Upper lobe of left lung (tissue), 6 donors: ENCODE measurements at regions not wholly inside any gene's neighbourhood (a gene's known extent, or its start where the extent isn't known, plus 50 kb on each side); places are given as distances from the start of the nearest gene placed in this dataset.
A peak's percentile ranks its signal among the peaks of the same experiment; 100 is the strongest.

Source experiments
- ATAC-seq, 2 donors: fragments of 200-7000 bp; cut with Tn5 transposase; one replicate each; pipeline ENCODE4 v1.9.1; 2022; ENCODE audit warnings: mild to moderate bottlenecking in 2 of 2, moderate library complexity in 2 of 2; ENCODE audit not compliant: low FRiP score in 2 of 2
- DNase-seq, 2 donors: peaks; one replicate each; pipeline ENCODE4 v3.0.0-alpha.2; 2019 to 2020
- H3K27ac ChIP-seq, 4 donors: fragments of 200-600 bp; sonication (generic); one replicate each; pipeline ENCODE4 v1.5.1; 2016 to 2019
- H3K27me3 ChIP-seq, 4 donors: fragments of 200-600 bp; sonication (generic); one replicate each; pipeline ENCODE4 v1.5.1; 2017 to 2019
- H3K36me3 ChIP-seq, 4 donors: fragments of 200-600 bp; sonication (generic); one replicate each; pipeline ENCODE4 v1.5.1; 2016 to 2019
- H3K4me1 ChIP-seq, 4 donors: fragments of 200-600 bp; sonication (generic); one replicate each; pipeline ENCODE4 v1.5.1; 2018 to 2019
- H3K4me3 ChIP-seq, 4 donors: fragments of 200-600 bp; sonication (generic); one replicate each; pipeline ENCODE4 v1.5.1; 2017 to 2019; ENCODE audit warnings: mild to moderate bottlenecking in 2 of 4, moderate library complexity in 1 of 4
- H3K9me3 ChIP-seq, 4 donors: fragments of 200-600 bp; sonication (generic); one replicate each; pipeline ENCODE4 v1.5.1; 2018 to 2019
- CTCF ChIP-seq, 6 experiments: fragments of 450-650 bp in 4 of 6; fragments of 200-600 bp in 2 of 6; sonication (generic) in 2 of 6; IDR thresholded peaks; one replicate each; pipeline ENCODE4 v1.5.1; 2016 to 2019; ENCODE audit warnings: antibody characterized with exemption in 6 of 6
- EP300 ChIP-seq, 4 donors: sonication (generic); formaldehyde crosslinking; IDR thresholded peaks; one replicate each; pipeline ENCODE4 v1.5.1; 2017; ENCODE audit warnings: antibody characterized with exemption in 4 of 4, control low read depth in 2 of 4
- POLR2A ChIP-seq, 4 donors: fragments of 450-650 bp; IDR thresholded peaks; one replicate each; pipeline ENCODE4 v1.5.1; 2016 to 2017; ENCODE audit warnings: antibody characterized with exemption in 4 of 4, mild to moderate bottlenecking in 2 of 4
- POLR2AphosphoS5 ChIP-seq, 2 donors: sonication (generic); formaldehyde crosslinking; IDR thresholded peaks; one replicate each; pipeline ENCODE4 v1.5.1; 2017; ENCODE audit warnings: antibody characterized with exemption in 2 of 2
- WGBS, 2 donors: methylation state at CpG; one replicate each; pipeline ENCODE4 v1.1.5; 2017 to 2018; 5-methylcytosine and 5-hydroxymethylcytosine counted together
- donor health status: DM: no; HTN: no; CAD: no; lungs with moderate emphysema.
- donor health status: DM: no; HTN: yes; CAD: no; lungs with severe emphysema.

- no peaks in the 10 kb centered on the region for H3K36me3 ChIP-seq
- ATAC-seq (peak; percentile 70 to 86), DNase-seq (peak in 1 of 2 donors; percentile 32)
- H3K9me3 ChIP-seq, result no peaks in the 10 kb centered on the region
- TF ChIP-seq CTCF (IDR thresholded peaks at IDR 0.05) (peak; percentile 48 to 80 (median 76)), POLR2AphosphoS5 (IDR thresholded peaks at IDR 0.05) (no peak)
- no peak overlapping the region for H3K4me3 ChIP-seq
- H3K4me1 ChIP-seq, result peaks cover 0 to 8% (median 4%) of the 10 kb centered on the region in 4 donors
- H3K27me3 ChIP-seq, result no peaks in the 10 kb centered on the region
- WGBS, 2 donors, result 24 to 30% methylated on average over 13 of the region's 13 CpGs
- H3K27ac ChIP-seq, result peak overlapping the region in 3 of 4 donors; percentile 7 to 10 (median 9)
Observed at GRCh38 chr13:97855570-97856303, 97.7 kb upstream of the IPO5 start.

- Histone ChIP-seq H3K36me3 (no peaks in the 10 kb centered on the region), H3K27me3 (no peaks in the 10 kb centered on the region), H3K4me3 (no peak overlapping the region), H3K4me1 (peaks cover 0 to 8% (median 4%) of the 10 kb centered on the region in 4 donors), H3K27ac (no peak overlapping the region), H3K9me3 (no peaks in the 10 kb centered on the region)
- ATAC-seq (peak in 1 of 2 donors; percentile 23), DNase-seq (no peak)
- TF ChIP-seq POLR2AphosphoS5 (IDR thresholded peaks at IDR 0.05) (no peak), CTCF (IDR thresholded peaks at IDR 0.05) (no peak), EP300 (IDR thresholded peaks at IDR 0.05) (no peak), POLR2A (IDR thresholded peaks at IDR 0.05) (no peak)
- 86 to 87% methylated on average over 4 of the region's 4 CpGs for WGBS, 2 donors
Observed at GRCh38 chr13:97856304-97856675, 97.2 kb upstream of the IPO5 start.

- no peak for ATAC-seq
- Histone ChIP-seq H3K27me3 (no peaks in the 10 kb centered on the region), H3K9me3 (no peaks in the 10 kb centered on the region), H3K27ac (no peak overlapping the region), H3K4me1 (peaks cover 0 to 8% (median 4%) of the 10 kb centered on the region in 4 donors), H3K36me3 (no peaks in the 10 kb centered on the region), H3K4me3 (no peak overlapping the region)
- no peak for DNase-seq
- WGBS, 2 donors, result 80 to 84% methylated on average over 2 of the region's 2 CpGs
- TF ChIP-seq EP300 (IDR thresholded peaks at IDR 0.05), result no peak
- no peak for TF ChIP-seq POLR2AphosphoS5 (IDR thresholded peaks at IDR 0.05)
- no peak for TF ChIP-seq POLR2A (IDR thresholded peaks at IDR 0.05)
- no peak for TF ChIP-seq CTCF (IDR thresholded peaks at IDR 0.05)
Observed at GRCh38 chr13:97858161-97858560, 95.3 kb upstream of the IPO5 start.

GRCh38 chr13:97866346-97866745, 87.1 kb upstream of the IPO5 start:
- no peak overlapping the region for H3K4me3 ChIP-seq
- H3K9me3 ChIP-seq, result peaks cover 0 to 8% (median 0%) of the 10 kb centered on the region in 4 donors
- no peak for ATAC-seq
- no peak overlapping the region for H3K27ac ChIP-seq
- H3K36me3 ChIP-seq, result no peaks in the 10 kb centered on the region
- H3K27me3 ChIP-seq, result no peaks in the 10 kb centered on the region
- WGBS, 2 donors, result 72 to 88% methylated on average over 4 of the region's 4 CpGs
- DNase-seq, result no peak
- no peaks in the 10 kb centered on the region for H3K4me1 ChIP-seq
- TF ChIP-seq EP300 (IDR thresholded peaks at IDR 0.05), result no peak
- TF ChIP-seq POLR2AphosphoS5 (IDR thresholded peaks at IDR 0.05), result no peak
- TF ChIP-seq POLR2A (IDR thresholded peaks at IDR 0.05), result no peak
- TF ChIP-seq CTCF (IDR thresholded peaks at IDR 0.05), result no peak

GRCh38 chr13:97866751-97867150, 86.7 kb upstream of the IPO5 start:
- peaks cover 0 to 8% (median 0%) of the 10 kb centered on the region in 4 donors for H3K9me3 ChIP-seq
- H3K4me3 ChIP-seq, result no peak overlapping the region
- WGBS, 2 donors, result 64 to 84% methylated on average over 3 of the region's 3 CpGs
- no peak for TF ChIP-seq EP300 (IDR thresholded peaks at IDR 0.05)
- TF ChIP-seq POLR2AphosphoS5 (IDR thresholded peaks at IDR 0.05), result no peak
- no peak for TF ChIP-seq CTCF (IDR thresholded peaks at IDR 0.05)
- TF ChIP-seq POLR2A (IDR thresholded peaks at IDR 0.05), result no peak
- H3K27me3 ChIP-seq, result no peaks in the 10 kb centered on the region
- H3K36me3 ChIP-seq, result no peaks in the 10 kb centered on the region
- DNase-seq (no peak), ATAC-seq (no peak)
- no peaks in the 10 kb centered on the region for H3K4me1 ChIP-seq
- no peak overlapping the region for H3K27ac ChIP-seq
